SH-SY5Y (cell line): ENCODE measurements at regions not wholly inside any gene's neighbourhood (a gene's known extent, or its start where the extent isn't known, plus 50 kb on each side); places are given as distances from the start of the nearest gene placed in this dataset.

Source experiments
- GATA2 ChIP-seq: IDR thresholded peaks from 2 replicates; pipeline ENCODE4 v1.6.1; 2011; ENCODE audit warnings: mild to moderate bottlenecking, low read depth, low read length
- GATA3 ChIP-seq: IDR thresholded peaks from 2 replicates; pipeline ENCODE4 v1.6.1; 2011; ENCODE audit warnings: low read depth, mild to moderate bottlenecking, low read length, moderate library complexity

DNA sequence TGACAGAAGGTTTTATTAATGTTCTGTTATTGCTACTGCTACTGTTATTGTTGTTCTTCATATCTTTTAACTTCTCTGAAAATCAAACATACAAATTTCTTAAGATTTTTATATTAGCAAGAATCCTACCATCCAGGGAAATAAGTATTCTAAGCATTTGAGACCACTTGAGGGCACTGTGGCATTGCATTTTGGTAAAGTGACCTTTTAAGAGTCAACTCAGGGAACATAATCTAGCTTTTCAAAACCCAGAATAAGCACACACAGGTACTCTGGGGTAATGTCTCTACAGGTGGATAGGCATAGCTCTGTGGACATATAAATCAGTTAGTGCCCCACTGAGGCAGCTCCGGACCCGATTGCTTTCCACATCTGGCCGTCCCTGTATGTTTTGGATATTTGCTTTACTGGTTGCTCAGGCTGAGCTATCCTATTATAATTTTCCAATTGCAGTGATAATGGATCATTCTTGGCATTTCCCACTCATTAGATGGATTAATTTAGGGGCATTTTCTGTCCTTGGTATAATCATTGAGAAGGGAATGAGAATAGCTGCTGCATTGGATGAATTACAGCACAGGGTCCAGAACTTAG is 1425.1 kb upstream of the CDH8 start:
- TF ChIP-seq GATA3 (no peak), GATA2 (no peak)

DNA sequence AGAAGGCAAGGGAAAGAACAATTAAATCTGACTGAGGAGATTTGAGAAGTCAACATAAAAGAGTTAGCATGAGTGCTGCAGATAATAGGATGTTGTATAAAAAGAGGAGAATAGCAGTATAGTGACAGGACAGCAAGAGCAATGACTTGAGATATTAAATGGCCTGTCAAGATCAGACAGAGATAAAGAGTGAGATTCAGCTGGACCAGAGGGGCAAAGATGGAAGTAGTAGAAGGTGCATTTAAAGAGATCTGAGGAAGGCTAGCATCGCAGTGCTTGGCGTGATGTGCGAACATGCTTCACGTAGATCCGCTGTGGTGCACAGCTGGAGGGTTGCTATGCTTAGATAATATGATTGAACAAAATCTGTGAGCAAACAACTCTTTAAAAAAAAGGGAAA is 1422.6 kb upstream of the CDH8 start:
- 0 out of 2 replicates have a peak, but pooled peaks have one; percentile 29 for TF ChIP-seq GATA3
- TF ChIP-seq GATA2: peak; percentile 54

GRCh38 chr16:63457869-63458268 is 1421.6 kb upstream of the CDH8 start:
- no peak for TF ChIP-seq GATA2
- no peak for TF ChIP-seq GATA3

GRCh38 chr16:63453261-63453660 is 1417.0 kb upstream of the CDH8 start:
- TF ChIP-seq GATA2 (no peak), GATA3 (no peak)

DNA sequence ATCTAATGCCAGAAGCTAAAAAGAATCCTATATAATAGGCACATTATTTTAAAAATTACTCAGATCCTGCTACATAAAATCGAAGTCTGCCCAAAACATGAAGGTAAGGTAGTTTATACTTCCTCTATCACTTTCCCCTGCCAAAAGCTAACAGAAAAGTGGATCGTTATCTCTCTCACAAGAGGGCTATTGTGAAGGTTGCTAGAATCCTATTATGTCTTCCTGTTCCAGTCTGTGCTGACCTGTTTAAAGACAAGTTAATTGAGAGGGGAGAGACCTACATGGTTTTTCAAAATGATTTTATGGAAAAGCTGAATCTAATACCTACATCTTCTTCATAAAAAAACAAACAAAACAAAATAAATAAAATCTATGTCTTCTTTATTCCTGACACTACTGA is 1410.9 kb upstream of the CDH8 start:
- no peak for TF ChIP-seq GATA2
- TF ChIP-seq GATA3: no peak

- TF ChIP-seq GATA2: no peak
- no peak for TF ChIP-seq GATA3
Measured at GRCh38 chr16:63442246-63442645, 1406.0 kb upstream of the CDH8 start.

DNA sequence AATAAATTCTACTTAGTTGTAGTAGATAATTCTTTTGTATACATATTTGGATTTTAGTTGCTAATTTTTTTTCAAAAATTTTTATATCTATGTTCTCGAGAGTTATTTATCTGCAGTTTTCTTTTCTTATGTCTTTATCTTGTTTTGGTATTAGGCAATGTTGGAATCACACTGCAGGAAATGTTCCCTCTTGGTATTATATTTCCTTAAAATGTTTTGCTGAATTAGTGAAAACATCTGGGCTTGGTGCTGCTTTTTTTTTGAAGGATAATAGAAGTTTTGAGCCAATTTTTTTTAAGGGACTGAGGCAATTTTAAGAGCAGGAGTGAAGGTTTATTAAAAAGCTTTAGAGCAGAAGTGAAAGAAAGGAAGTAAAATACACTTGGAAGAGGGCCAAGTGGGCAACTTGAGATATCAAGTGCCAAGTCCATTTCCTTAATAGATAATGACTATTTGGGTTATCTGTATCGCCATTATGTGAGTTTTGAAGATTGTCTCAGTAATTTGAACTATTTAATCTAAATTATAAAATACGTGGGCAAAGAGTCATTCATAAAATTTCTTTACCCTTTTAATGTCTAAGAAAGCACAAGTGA is 1390.1 kb upstream of the CDH8 start:
- TF ChIP-seq GATA3 (no peak), GATA2 (no peak)

- TF ChIP-seq GATA3 (no peak), GATA2 (no peak)
Measured at GRCh38 chr16:63422715-63423114, 1386.5 kb upstream of the CDH8 start.

GRCh38 chr16:63416712-63417111 is 1380.5 kb upstream of the CDH8 start:
- no peak for TF ChIP-seq GATA2
- no peak for TF ChIP-seq GATA3

DNA sequence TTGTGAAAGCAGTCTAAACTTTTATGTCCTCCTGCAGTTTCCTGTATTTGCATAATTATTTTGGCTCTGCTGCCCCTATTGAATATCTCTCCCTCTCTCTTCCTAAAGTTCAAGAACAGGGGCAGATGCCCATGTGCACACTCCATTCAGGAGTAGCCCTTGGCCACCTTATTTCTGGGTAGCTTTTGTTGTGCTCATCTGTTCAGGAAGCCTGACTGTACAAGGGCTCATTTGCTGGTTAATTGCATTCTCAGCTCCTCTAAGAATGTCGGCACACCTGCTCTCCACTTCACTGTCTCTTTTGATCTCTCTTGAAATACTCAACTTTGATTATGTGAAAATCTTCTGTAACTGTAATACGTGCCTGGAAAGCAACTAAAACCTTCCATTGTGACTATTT is 1378.8 kb upstream of the CDH8 start:
- TF ChIP-seq GATA3: no peak
- TF ChIP-seq GATA2: no peak

GRCh38 chr16:63410594-63410993 is 1374.4 kb upstream of the CDH8 start:
- TF ChIP-seq GATA3: no peak
- TF ChIP-seq GATA2: no peak

DNA sequence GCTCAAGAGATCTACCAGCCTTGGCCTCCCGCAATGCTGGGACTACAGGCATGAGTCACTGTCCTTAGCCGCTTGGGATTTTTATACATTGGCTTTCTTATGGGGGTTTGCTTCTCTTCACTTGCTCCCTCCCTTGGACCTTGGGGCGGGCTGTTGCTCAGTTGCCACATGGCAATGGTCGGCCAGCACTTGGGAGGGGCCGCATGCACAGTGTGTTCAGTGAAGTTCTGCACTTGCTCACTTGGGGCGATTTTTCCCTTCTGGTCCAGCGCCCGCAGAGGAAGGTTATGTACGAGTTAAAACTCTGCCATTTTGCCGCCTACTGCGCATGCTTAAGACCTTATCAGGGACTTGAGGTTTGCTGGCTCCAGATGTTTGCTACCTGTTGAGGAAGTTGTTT is 1367.6 kb upstream of the CDH8 start:
- TF ChIP-seq GATA3 (no peak), GATA2 (no peak)

- no peak for TF ChIP-seq GATA3
- no peak for TF ChIP-seq GATA2
Measured at GRCh38 chr16:63385714-63386432, 1349.6 kb upstream of the CDH8 start.

- TF ChIP-seq GATA2 (no peak), GATA3 (no peak)
Measured at GRCh38 chr16:63373744-63374143, 1337.5 kb upstream of the CDH8 start.

GRCh38 chr16:63372815-63373214 is 1336.6 kb upstream of the CDH8 start:
- TF ChIP-seq GATA3 (no peak), GATA2 (no peak)
